Astrocyte of the spinal cord (primary cell): ENCODE measurements at regions not wholly inside any gene's neighbourhood (a gene's known extent, or its start where the extent isn't known, plus 50 kb on each side); places are given as distances from the start of the nearest gene placed in this dataset.
A peak's percentile ranks its signal among the peaks of the same experiment; 100 is the strongest.

Experiments used
- DNase-seq: peaks from one replicate; pipeline ENCODE4 v3.0.0; 2011; ENCODE audit warnings: low read depth, low spot score
- H3K4me3 ChIP-seq: 2 replicates; pipeline ENCODE4 v1.5.1; 2011; ENCODE audit warnings: low read depth, mild to moderate bottlenecking, low read length, moderate library complexity
- CTCF ChIP-seq: IDR thresholded peaks from 2 replicates; pipeline ENCODE4 v1.5.1; 2012; ENCODE audit warnings: low read depth, mild to moderate bottlenecking, low read length, inconsistent platforms
- in situ Hi-C: cut with HindIII; loops from 2 replicates; pipeline ENCODE4 v1.10.0; 2017; ENCODE audit warnings: low sequenced_read_pairs

GRCh38 chr15:96170979-96171739 is 159.3 kb upstream of the NR2F2 start:
- peak; percentile 6 for DNase-seq
- in situ Hi-C loops, result no loop called here
- TF ChIP-seq CTCF, result no peak
- no peak overlapping the region for H3K4me3 ChIP-seq

- no peak for TF ChIP-seq CTCF
- peak; percentile 27 for DNase-seq
- H3K4me3 ChIP-seq, result no peak overlapping the region
- in situ Hi-C loops, result no loop called here
Measured at GRCh38 chr15:96171853-96172296, 158.6 kb upstream of the NR2F2 start.

- in situ Hi-C loops, result no loop called here
- DNase-seq, result no peak
- no peak for TF ChIP-seq CTCF
- H3K4me3 ChIP-seq, result no peak overlapping the region
Measured at GRCh38 chr15:96172417-96172816, 158.1 kb upstream of the NR2F2 start.

GRCh38 chr15:96176831-96177230 is 153.7 kb upstream of the NR2F2 start:
- TF ChIP-seq CTCF, result no peak
- in situ Hi-C loops, result no loop called here
- DNase-seq, result peak; percentile 9
- H3K4me3 ChIP-seq, result no peak overlapping the region

GRCh38 chr15:96177279-96177678 is 153.2 kb upstream of the NR2F2 start:
- H3K4me3 ChIP-seq, result no peak overlapping the region
- in situ Hi-C loops, result no loop called here
- peak; percentile 5 for DNase-seq
- TF ChIP-seq CTCF, result no peak

GRCh38 chr15:96180087-96180748 is 150.3 kb upstream of the NR2F2 start:
- no peak for TF ChIP-seq CTCF
- no peak overlapping the region for H3K4me3 ChIP-seq
- DNase-seq, result no peak
- in situ Hi-C loops, result no loop called here
